Left ventricle myocardium inferior (tissue), 1 donor: ENCODE measurements at regions not wholly inside any gene's neighbourhood (a gene's known extent, or its start where the extent isn't known, plus 50 kb on each side); places are given as distances from the start of the nearest gene placed in this dataset.

Source experiments
- DNase-seq: peaks from one replicate; pipeline ENCODE4 v3.0.0-alpha.2; 2020
- H3K27ac ChIP-seq: fragments of 200-600 bp; replicated peaks from 2 replicates; pipeline ENCODE4 v1.8.0; 2021
- H3K27me3 ChIP-seq: fragments of 200-600 bp; 2 replicates; pipeline ENCODE4 v1.8.0; 2021; ENCODE audit warnings: low read depth
- H3K36me3 ChIP-seq: fragments of 200-600 bp; 2 replicates; pipeline ENCODE4 v1.8.0; 2021
- H3K4me1 ChIP-seq: fragments of 200-600 bp; 2 replicates; pipeline ENCODE4 v1.8.0; 2021
- H3K4me3 ChIP-seq: fragments of 200-600 bp; 2 replicates; pipeline ENCODE4 v1.8.0; 2021; ENCODE audit warnings: mild to moderate bottlenecking, moderate library complexity
- H3K9me3 ChIP-seq: fragments of 200-600 bp; replicated peaks from 2 replicates; pipeline ENCODE4 v1.8.0; 2021
- CTCF ChIP-seq: fragments of 200-600 bp; IDR thresholded peaks from 2 replicates; pipeline ENCODE4 v1.8.0; 2021; ENCODE audit warnings: antibody characterized with exemption, mild to moderate bottlenecking, borderline replicate concordance
- intact Hi-C: fragments of 100-400 bp; cut with micrococcal nuclease; formaldehyde crosslinking; loops from one replicate; pipeline ENCODE4 v1.11.0; 2022
- donor health status: DM: no; HTN: yes; CAD: no; lungs with severe emphysema.

DNA sequence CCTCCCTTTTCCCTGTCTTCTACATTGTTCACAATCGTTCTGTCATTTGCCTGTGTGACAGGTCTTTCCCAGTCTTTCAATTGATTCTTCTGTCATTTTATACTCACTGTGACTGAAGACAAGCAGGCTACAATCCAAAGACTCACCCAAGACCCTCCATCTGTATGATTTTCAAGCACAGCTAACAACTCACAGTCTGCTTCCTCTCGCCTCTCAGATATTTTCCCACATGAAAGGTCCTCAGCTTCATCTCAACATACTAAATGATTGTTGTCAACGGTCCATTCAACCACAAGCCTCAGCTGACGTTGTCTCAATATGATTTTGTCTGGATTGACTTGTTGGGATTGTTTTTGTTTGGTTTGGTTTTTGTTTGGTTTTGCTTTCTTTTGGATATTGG is 346.5 kb downstream of the NFIB start:
- intact Hi-C loops = no loop called here

DNA sequence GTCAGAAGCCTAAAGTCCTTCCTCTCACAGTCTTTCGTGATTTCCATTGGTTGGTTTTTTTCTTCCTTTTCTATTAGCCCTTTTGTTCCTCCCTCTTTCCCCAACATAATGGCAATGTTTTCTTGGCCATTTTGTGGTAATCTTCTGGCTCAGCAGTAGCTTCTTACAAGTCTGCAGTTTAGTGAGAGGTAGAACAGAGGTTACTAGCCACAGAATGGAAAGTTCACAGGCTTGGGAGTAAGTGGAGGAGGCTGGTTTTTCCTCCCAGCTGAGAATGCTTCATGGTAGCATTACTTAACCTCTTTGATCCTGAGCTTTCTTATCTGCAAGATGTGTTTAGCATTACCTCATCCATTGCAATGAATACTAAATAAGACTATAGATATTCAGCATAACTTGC is 346.9 kb downstream of the NFIB start:
- intact Hi-C loops = no loop called here
- H3K27me3 ChIP-seq = no peaks in the 10 kb centered on the region
- H3K36me3 ChIP-seq = no peaks in the 10 kb centered on the region
- H3K9me3 ChIP-seq = no peaks in the 10 kb centered on the region
- no peak for TF ChIP-seq CTCF
- H3K4me1 ChIP-seq = peaks cover 32% of the 10 kb centered on the region
- no peak for DNase-seq
- H3K27ac ChIP-seq = no peak overlapping the region
- H3K4me3 ChIP-seq = no peak overlapping the region

More for the DNA sequence above, 346.5 kb downstream of the NFIB start:
- TF ChIP-seq CTCF = no peak
- no peak for DNase-seq
- H3K36me3 ChIP-seq = no peaks in the 10 kb centered on the region
- H3K27ac ChIP-seq = no peak overlapping the region
- no peaks in the 10 kb centered on the region for H3K9me3 ChIP-seq
- no peaks in the 10 kb centered on the region for H3K27me3 ChIP-seq
- no peak overlapping the region for H3K4me3 ChIP-seq
- H3K4me1 ChIP-seq = peaks cover 32% of the 10 kb centered on the region

GRCh38 chr9:13963005-13963653 is 350.8 kb downstream of the NFIB start:
- Histone ChIP-seq H3K4me3 (no peak overlapping the region), H3K36me3 (no peaks in the 10 kb centered on the region), H3K27ac (no peak overlapping the region), H3K27me3 (no peaks in the 10 kb centered on the region), H3K4me1 (peaks cover 9% of the 10 kb centered on the region), H3K9me3 (no peaks in the 10 kb centered on the region)
- intact Hi-C loops = no loop called here
- TF ChIP-seq CTCF = no peak
- no peak for DNase-seq

DNA sequence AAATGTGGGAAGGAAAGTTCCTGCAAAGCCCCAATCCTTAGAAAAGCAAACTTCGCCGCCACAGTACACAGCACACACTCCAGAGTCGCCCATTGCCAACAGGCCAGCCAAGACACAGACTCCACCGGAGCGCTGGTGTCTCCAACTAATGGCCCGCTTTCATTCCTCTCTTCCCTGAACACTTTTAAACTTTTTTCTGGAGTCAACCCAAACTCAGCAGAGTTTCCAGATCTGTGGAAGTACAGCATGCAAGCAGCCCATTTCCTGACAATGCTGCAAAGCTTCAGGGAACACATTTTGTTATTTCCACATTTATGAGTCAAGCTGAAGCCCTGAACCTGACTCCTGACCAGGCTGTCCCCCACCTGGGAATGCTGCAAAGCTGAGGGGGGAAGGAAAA is 351.9 kb downstream of the NFIB start:
- H3K4me3 ChIP-seq = no peak overlapping the region
- peaks cover 12% of the 10 kb centered on the region for H3K4me1 ChIP-seq
- H3K9me3 ChIP-seq = no peaks in the 10 kb centered on the region
- no peak for TF ChIP-seq CTCF
- intact Hi-C loops = no loop called here
- H3K27ac ChIP-seq = peak overlapping the region; percentile 32
- no peak for DNase-seq
- H3K36me3 ChIP-seq = no peaks in the 10 kb centered on the region
- H3K27me3 ChIP-seq = no peaks in the 10 kb centered on the region

DNA sequence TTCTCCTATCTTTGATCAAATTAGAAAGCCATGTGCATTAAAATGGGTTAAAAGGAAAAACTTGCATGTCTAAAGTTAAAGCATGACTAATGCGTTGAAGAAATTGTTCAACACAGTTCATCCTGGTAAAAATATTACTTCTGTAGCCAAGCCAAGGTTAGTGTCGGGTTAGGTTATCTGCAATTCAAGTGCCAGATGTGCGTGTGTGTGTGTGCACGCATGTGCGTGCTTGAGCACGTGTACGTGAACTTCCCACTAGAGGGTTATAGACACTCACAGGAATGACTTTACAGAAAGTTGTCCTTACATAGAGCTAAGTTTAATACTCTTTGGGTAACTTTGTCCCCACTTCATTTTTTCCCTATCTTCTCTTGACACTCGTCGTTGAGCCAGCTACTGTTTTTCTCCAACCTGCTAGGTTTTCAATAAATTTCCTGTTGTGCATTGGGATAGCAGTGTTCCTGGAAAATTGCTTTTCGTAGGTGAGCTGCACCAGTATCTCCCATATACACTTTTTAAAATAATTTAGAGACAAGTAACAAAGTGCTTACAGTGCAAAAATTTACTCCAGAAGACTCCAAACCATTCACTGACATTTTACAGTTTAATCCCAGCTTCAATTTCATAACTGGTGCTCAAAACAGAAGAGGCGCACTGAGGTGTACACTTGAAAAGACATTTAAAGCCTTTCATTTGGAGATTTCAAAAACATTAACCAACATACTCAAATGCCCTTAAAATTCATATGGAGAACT is 353.8 kb downstream of the NFIB start:
- Histone ChIP-seq H3K27ac (no peak overlapping the region), H3K9me3 (no peaks in the 10 kb centered on the region), H3K4me1 (peaks cover 19% of the 10 kb centered on the region), H3K27me3 (no peaks in the 10 kb centered on the region), H3K36me3 (no peaks in the 10 kb centered on the region), H3K4me3 (no peak overlapping the region)
- no peak for DNase-seq
- TF ChIP-seq CTCF = no peak
- intact Hi-C loops = no loop called here
